Left ventricle myocardium superior (tissue), 1 donor: ENCODE measurements at regions not wholly inside any gene's neighbourhood (a gene's known extent, or its start where the extent isn't known, plus 50 kb on each side); places are given as distances from the start of the nearest gene placed in this dataset.

Source experiments
- ATAC-seq: fragments of 200-7000 bp; cut with Tn5 transposase; one replicate; pipeline ENCODE4 v1.9.1; 2020; ENCODE audit warnings: mild to moderate bottlenecking, moderate library complexity
- DNase-seq: peaks from one replicate; pipeline ENCODE4 v3.0.0-alpha.2; 2020
- intact Hi-C: fragments of 100-400 bp; cut with micrococcal nuclease; formaldehyde crosslinking; loops from one replicate; pipeline ENCODE4 v1.11.0; 2022
- donor health status: DM: no; HTN: yes; CAD: no; lungs with severe emphysema.

DNA sequence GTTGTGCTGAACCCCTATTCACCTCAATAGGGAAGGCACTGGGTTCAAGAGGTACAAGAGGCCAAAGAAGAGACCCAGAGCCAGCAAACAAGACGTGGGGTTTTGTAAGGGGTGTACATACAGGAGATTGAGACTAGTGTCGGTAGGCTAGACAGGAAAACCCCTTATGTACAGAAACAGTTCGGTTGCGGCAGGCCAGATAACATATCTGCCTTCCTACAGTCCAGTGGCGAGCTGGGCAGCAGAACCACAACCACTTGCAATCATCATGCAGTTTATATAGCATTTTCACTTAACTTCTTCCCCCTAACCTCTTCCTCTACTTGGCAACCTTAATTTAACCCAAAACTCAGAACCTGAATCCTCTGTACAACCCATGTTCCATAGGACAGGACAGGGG is 422.2 kb downstream of the PDHA2 start:
- no peak for DNase-seq
- intact Hi-C loops, result no loop called here
- no peak for ATAC-seq

DNA sequence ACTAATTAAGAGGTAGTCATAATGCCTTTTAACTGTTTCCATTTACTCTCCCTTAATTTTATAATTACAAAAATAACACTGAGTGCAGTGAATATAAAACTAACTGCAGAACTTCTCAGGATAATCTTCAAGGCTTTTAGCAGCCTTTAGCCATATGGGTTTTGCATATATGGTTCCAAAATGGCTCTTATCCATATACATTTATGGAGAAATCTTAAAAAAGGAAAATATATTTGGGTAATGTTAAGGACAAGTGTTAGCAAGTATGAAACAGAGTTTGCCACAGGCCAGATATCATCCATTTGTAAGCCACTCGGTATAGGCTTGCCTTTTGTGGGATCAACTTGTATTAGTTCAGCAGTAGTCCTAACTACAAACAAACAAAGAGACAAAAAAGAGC is 423.4 kb downstream of the PDHA2 start:
- ATAC-seq, result no peak
- DNase-seq, result no peak
- intact Hi-C loops, result no loop called here

DNA sequence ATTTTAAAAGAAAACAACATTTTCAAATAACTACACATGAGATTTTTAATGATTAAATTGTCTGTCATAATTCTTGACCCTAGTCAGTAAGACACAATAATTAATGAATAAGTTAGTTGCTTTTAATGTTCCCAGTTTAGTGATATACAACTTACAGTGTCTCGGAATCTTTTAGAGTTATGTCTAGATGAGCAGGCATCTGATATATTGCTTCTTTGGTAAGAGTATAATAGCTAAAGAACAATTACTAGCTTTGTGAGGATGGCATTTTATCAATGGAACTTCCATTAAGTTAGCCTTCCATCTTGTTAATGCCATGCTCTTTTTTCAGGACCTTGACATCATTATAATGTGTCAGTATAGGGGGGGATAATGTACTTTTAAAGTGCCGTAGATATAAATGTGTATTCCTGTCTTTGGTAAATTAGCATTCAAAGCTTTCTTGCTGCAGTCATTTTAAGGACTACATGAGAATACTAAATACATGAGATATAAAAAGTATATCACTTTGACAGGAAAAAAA is 425.1 kb downstream of the PDHA2 start:
- ATAC-seq, result no peak
- intact Hi-C loops, result no loop called here
- no peak for DNase-seq

GRCh38 chr4:96293806-96294205 is 453.9 kb downstream of the PDHA2 start:
- ATAC-seq, result no peak
- no peak for DNase-seq
- intact Hi-C loops, result no loop called here

- intact Hi-C loops, result no loop called here
- DNase-seq (no peak), ATAC-seq (no peak)
Measured at GRCh38 chr4:96295143-96295741, 455.3 kb downstream of the PDHA2 start.

GRCh38 chr4:96301715-96302114 is 461.8 kb downstream of the PDHA2 start:
- no peak for ATAC-seq
- intact Hi-C loops, result no loop called here
- DNase-seq, result no peak

- no peak for DNase-seq
- intact Hi-C loops, result no loop called here
- no peak for ATAC-seq
Measured at GRCh38 chr4:96305030-96305429, 465.1 kb downstream of the PDHA2 start.

DNA sequence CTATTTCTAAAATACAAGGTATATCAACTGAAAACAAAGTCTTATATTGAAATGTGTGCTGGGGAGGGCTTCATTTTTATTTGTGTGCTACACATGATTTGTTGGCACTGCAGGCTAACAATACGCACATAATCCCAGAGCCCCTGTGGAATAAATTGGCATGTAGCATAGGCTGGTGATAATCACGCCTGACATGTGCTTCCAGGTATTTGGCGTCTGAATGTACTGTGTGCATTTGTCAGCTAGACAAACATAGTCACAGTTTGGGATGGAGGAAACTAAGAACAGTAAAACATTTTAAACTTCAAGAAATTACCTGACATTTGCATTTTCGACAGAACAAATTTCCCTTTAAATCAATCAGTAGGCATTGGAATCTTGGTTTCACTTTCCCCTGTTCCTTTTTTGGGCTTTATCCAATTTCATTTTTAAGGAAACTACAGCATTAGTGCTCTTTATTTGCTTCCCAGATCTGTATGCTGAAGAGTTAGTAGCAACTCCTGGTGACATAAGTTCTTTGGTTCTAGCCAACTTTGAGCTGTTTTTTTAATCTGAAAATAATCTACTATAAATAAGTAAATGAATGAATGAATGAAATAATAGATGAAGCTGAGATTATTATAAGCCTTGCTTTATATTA is 472.3 kb downstream of the PDHA2 start:
- ATAC-seq (no peak), DNase-seq (no peak)
- intact Hi-C loops, result no loop called here

GRCh38 chr4:96315815-96316214 is 475.9 kb downstream of the PDHA2 start:
- ATAC-seq, result no peak
- DNase-seq, result no peak
- intact Hi-C loops, result no loop called here

DNA sequence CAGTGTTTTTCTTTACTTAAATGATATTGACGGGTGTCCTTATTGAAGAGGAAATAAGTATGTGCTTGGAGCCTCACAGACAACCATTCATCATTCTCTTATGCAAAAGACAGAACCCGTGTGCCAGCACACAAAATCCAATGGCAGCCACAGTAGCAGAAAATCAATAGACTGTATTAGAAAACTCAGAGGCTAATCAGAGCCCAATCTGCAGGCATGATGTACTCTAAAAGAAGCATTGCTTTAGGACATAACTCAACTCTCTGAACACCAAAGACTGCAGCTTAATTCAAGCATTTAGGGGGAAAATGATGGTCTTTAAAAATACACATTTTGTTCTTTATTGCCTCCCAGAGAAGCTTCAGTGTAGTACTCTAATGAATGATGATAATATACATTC is 476.9 kb downstream of the PDHA2 start:
- no peak for ATAC-seq
- DNase-seq, result no peak
- intact Hi-C loops, result no loop called here

- intact Hi-C loops, result no loop called here
- no peak for ATAC-seq
- no peak for DNase-seq
Measured at GRCh38 chr4:96317891-96318290, 478.0 kb downstream of the PDHA2 start.

GRCh38 chr4:96326846-96327245 is 487.0 kb downstream of the PDHA2 start:
- DNase-seq, result no peak
- intact Hi-C loops, result no loop called here
- ATAC-seq, result no peak

DNA sequence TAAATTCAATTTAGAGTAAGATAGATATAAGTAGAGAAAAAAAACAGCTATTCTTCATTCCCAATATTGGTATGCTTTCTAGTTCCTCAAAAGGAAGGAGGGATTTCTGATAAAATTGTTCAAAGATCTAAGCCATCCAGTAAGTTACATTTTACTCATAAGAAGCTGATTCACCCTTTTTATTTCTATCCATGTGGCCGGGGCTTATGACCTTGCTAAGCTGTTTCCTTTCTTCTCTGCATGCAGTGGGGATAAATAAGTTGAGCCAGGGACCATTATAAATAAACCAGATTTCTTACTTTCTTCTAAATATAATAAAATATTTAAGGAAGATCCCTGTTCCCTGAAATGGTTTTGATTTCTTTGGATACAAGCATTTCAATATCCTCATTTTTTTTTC is 502.3 kb downstream of the PDHA2 start:
- ATAC-seq (no peak), DNase-seq (no peak)
- intact Hi-C loops, result no loop called here

DNA sequence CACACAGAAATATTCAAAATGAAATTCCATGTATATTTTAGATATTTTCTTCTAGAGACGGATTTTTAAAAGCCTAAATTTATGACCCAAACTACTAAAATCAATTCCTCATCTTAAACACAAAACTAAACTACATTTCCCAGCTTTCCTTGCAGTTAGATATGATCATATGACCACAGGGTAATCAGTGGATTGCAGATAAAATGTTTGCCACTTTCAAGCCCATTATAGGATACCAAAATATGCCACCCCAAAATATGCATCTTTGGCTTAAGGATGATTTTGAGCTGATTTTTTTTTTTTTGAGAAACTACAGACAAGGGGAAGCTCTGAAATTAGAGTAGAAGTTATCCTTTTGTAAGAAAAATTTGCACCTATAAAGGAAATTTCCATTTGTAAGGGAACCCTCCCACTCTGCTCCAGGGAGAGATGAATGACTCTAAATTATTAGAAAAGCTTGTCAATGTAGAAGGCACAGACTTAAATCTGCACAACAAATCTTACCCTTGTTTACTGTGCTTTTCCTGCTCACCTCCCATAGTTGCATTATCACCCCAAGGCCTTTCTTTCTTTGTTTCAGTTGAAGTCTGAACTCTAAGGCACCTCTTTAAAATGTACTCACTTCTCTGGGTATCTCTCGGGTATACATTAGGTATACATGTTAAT is 503.0 kb downstream of the PDHA2 start:
- intact Hi-C loops, result no loop called here

DNA sequence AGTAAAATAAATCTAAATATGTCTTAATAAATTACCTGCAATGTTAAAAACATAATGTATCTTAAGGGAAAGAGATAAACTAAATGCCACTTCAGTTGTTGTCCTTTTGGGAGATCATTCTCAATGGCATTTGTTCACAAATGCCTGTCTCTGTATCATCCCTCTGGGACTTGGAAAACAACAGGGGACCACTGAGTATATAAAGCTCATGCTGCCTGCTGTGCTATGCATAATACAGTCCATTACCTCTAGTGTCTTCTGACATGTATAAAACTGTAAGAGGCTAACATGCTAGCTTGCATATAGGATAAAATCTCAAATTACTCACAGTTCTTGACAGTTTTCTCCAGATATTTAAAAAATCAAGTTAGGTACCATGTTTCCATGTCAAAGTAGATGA is 503.9 kb downstream of the PDHA2 start:
- no peak for DNase-seq
- ATAC-seq, result no peak
- intact Hi-C loops, result no loop called here

More for the DNA sequence above, 503.0 kb downstream of the PDHA2 start:
- DNase-seq (no peak), ATAC-seq (no peak)

GRCh38 chr4:96347582-96347981 is 507.7 kb downstream of the PDHA2 start:
- ATAC-seq (no peak), DNase-seq (no peak)
- intact Hi-C loops, result no loop called here

DNA sequence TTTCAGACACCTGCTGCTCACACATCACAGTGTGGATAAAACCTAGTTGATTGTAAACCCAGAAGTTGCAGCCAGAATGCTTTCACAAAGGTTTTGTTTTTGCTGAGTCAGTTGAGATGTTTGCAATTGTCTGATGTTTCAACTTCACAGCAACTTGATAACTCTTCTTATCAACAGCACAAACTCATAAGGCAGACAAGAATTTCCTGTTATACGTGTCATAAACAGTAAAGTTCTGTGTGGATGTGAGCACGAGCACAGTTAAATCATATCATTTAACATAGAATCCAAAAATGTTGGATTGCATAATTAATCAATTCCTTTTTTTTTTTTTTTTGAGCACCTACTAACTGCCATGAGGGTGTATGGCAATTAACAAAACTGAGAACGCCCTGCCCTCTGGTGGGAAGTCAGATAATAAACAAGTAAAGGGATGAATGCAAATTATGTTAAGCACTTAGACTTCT is 512.2 kb downstream of the PDHA2 start:
- DNase-seq, result no peak
- ATAC-seq, result no peak
- intact Hi-C loops, result no loop called here

DNA sequence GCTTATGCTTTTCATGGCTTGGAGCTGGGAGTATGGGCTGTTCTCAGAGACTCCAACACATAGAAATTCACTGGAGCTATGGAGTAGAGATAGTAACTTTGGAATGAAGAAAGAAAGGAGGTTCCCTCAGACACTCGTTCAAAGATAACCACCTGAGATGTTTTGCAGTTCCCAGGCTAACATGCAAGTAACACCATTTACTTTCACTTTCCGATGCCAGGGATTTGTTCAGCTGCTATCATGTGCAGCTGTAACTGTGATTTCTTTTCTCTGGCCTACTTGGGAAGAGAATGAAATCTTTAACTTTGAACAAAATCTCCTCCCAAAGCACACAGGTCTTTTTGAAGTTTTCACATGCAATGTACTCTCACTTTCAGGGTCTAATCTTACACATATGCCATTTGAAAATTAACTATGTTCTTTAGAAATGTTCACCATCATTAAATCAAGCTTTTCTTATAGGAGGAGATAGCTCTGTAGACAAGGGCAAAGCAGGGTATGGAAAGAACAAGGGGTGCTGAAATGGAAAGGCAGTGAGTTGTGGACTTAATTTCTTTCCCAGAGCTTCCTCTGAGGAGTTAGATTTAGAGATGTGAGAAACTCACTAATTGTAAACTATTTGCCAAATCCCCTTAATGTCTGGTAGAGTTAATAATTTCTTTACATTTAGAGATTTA is 514.3 kb downstream of the PDHA2 start:
- intact Hi-C loops, result no loop called here
- DNase-seq (no peak), ATAC-seq (no peak)

- intact Hi-C loops, result no loop called here
- DNase-seq (no peak), ATAC-seq (no peak)
Measured at GRCh38 chr4:96355414-96355813, 515.5 kb downstream of the PDHA2 start.
